Keratinocyte (primary cell): ENCODE measurements at regions not wholly inside any gene's neighbourhood (a gene's known extent, or its start where the extent isn't known, plus 50 kb on each side); places are given as distances from the start of the nearest gene placed in this dataset.

Experiments used
- DNase-seq: peaks from one replicate; pipeline ENCODE4 v3.0.0-alpha.2; 2011; ENCODE audit warnings: low read depth, missing footprints, low spot score
- FAIRE-seq: peaks from 2 replicates; lab custom pipeline; 2011; peaks lifted over from hg19 to GRCh38; lab: Jason Lieb, UNC
- H2AFZ ChIP-seq: 2 replicates; pipeline ENCODE4 v1.6.0; 2012; ENCODE audit warnings: low read length, control low read depth, inconsistent platforms; ENCODE audit not compliant: control insufficient read depth
- H3K27ac ChIP-seq: 2 replicates; pipeline ENCODE4 v1.5.1; 2011; ENCODE audit warnings: low read length; ENCODE audit not compliant: control insufficient read depth, insufficient read depth
- H3K27me3 ChIP-seq: 3 replicates; pipeline ENCODE4 v1.6.0; 2011; ENCODE audit warnings: low read length; ENCODE audit not compliant: control insufficient read depth, insufficient read depth; ENCODE audit errors: extremely low read depth
- H3K36me3 ChIP-seq, 2 experiments: 2 replicates in 1 of 2; 3 replicates in 1 of 2; pipeline ENCODE4 v1.5.1; 2011; ENCODE audit warnings: low read length in 2 of 2, mild to moderate bottlenecking in 1 of 2; ENCODE audit not compliant: control insufficient read depth in 2 of 2, insufficient read depth in 2 of 2; ENCODE audit errors: extremely low read depth in 1 of 2
- H3K4me1 ChIP-seq: 3 replicates; pipeline ENCODE4 v1.5.1; 2011; ENCODE audit warnings: low read length; ENCODE audit not compliant: control insufficient read depth, insufficient read depth; ENCODE audit errors: extremely low read depth
- H3K4me2 ChIP-seq: 3 replicates; pipeline ENCODE4 v1.6.0; 2011; ENCODE audit warnings: low read depth, low read length; ENCODE audit not compliant: control insufficient read depth, insufficient read depth; ENCODE audit errors: extremely low read depth
- H3K4me3 ChIP-seq, 3 experiments: fragments of 200-600 bp in 1 of 3; sonication (generic) in 1 of 3; 2 replicates in 2 of 3; 3 replicates in 1 of 3; pipeline ENCODE4 v1.5.1; 2011 to 2016; ENCODE audit warnings: low read length in 3 of 3, mild to moderate bottlenecking in 3 of 3, control low read depth in 2 of 3, inconsistent platforms in 1 of 3, low read depth in 1 of 3, mixed read lengths in 1 of 3, mixed run types in 1 of 3, moderate library complexity in 1 of 3; ENCODE audit not compliant: control insufficient read depth in 2 of 3, insufficient read depth in 2 of 3; ENCODE audit errors: extremely low read depth in 1 of 3
- H3K79me2 ChIP-seq: 2 replicates; pipeline ENCODE4 v1.6.0; 2012; ENCODE audit warnings: low read length; ENCODE audit not compliant: control insufficient read depth, insufficient read depth
- H3K9ac ChIP-seq: 3 replicates; pipeline ENCODE4 v1.6.0; 2011; ENCODE audit warnings: low read length; ENCODE audit not compliant: control insufficient read depth, insufficient read depth; ENCODE audit errors: extremely low read depth
- H3K9me1 ChIP-seq: 3 replicates; pipeline ENCODE4 v1.6.0; 2011; ENCODE audit warnings: low read length; ENCODE audit not compliant: control insufficient read depth, insufficient read depth; ENCODE audit errors: extremely low read depth
- H3K9me3 ChIP-seq: 2 replicates; pipeline ENCODE4 v1.5.1; 2012; ENCODE audit warnings: low read depth, low read length; ENCODE audit not compliant: control insufficient read depth
- H4K20me1 ChIP-seq: 3 replicates; pipeline ENCODE4 v1.6.0; 2011; ENCODE audit warnings: low read length; ENCODE audit not compliant: control insufficient read depth, insufficient read depth; ENCODE audit errors: extremely low read depth
- CTCF ChIP-seq, 3 experiments: IDR thresholded peaks in 1 of 3; conservative IDR thresholded peaks in 1 of 3; optimal IDR thresholded peaks in 1 of 3; 2 replicates in 2 of 3; 3 replicates in 1 of 3; pipeline versions ENCODE3 to v1.5.1; 2011; ENCODE audit warnings: low read length in 3 of 3, mild to moderate bottlenecking in 3 of 3, moderate library complexity in 2 of 3, control low read depth in 1 of 3, inconsistent platforms in 1 of 3; ENCODE audit not compliant: insufficient read depth in 2 of 3; ENCODE audit errors: extremely low read depth in 1 of 3
- EZH2 ChIP-seq: IDR thresholded peaks from one replicate; pipeline ENCODE4 v1.6.1; 2012; ENCODE audit warnings: inconsistent platforms, mild to moderate bottlenecking, low read length, moderate library complexity
- dilution Hi-C: fragments of 300-500 bp; cut with MboI; formaldehyde crosslinking; loops from one replicate; pipeline ENCODE4 v1.7.0; 2020; ENCODE audit warnings: low sequenced_read_pairs; ENCODE audit not compliant: extremely low pct_ligation_motif_present

- Histone ChIP-seq H3K9me1 (no peaks in the 10 kb centered on the region), H3K4me1 (no peaks in the 10 kb centered on the region), H3K27me3 (no peaks in the 10 kb centered on the region), H3K9me3 (no peaks in the 10 kb centered on the region), H2AFZ (no peak overlapping the region), H4K20me1 (no peaks in the 10 kb centered on the region), H3K4me3 (no peak overlapping the region), H3K9ac (no peak overlapping the region), H3K36me3 (no peaks in the 10 kb centered on the region), H3K27ac (no peak overlapping the region), H3K4me2 (no peak overlapping the region), H3K79me2 (no peaks in the 10 kb centered on the region)
- dilution Hi-C loops: no loop called here
- DNase-seq (no peak), FAIRE-seq (no peak)
- TF ChIP-seq EZH2 (no peak), CTCF (optimal IDR thresholded peaks at IDR 0.05 in 1 of 3, IDR thresholded peaks at IDR 0.05 in 1 of 3, conservative IDR thresholded peaks at IDR 0.05 in 1 of 3; ENCODE audit: extremely low read depth in 1 of 3, insufficient read depth in 2 of 3, low read length in 3 of 3) (no peak)
These were observed 210.3 kb upstream of the ONECUT1 start for GRCh38 chr15:53000409-53000808.

DNA sequence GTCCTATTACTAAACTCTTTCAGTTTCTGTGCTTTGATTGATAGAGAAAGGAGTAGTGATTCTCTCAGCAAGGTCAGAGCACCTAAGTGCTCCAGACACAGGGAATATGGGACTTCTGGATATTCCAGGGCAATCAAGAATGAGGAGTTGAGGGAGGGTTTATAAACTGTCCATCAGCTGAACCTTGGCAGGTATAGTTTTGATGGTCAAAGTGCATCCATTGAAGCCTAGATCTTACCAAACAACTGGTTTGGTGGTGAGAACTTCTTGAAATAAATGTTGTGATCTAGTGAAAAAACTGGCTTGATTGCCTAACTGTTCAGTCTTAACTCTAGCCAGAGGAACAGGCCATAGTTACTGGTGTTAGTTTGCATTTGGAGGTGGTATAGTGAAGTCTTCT lies 207.0 kb upstream of the ONECUT1 start:
- Histone ChIP-seq H3K9ac (no peak overlapping the region), H3K36me3 (no peaks in the 10 kb centered on the region), H4K20me1 (no peaks in the 10 kb centered on the region), H3K4me1 (no peaks in the 10 kb centered on the region), H3K79me2 (no peaks in the 10 kb centered on the region), H3K27me3 (no peaks in the 10 kb centered on the region), H3K4me3 (no peak overlapping the region), H3K27ac (no peak overlapping the region), H2AFZ (no peak overlapping the region), H3K9me3 (no peaks in the 10 kb centered on the region), H3K9me1 (no peaks in the 10 kb centered on the region), H3K4me2 (no peak overlapping the region)
- no peak for TF ChIP-seq CTCF (optimal IDR thresholded peaks at IDR 0.05 in 1 of 3, IDR thresholded peaks at IDR 0.05 in 1 of 3, conservative IDR thresholded peaks at IDR 0.05 in 1 of 3; ENCODE audit: extremely low read depth in 1 of 3, insufficient read depth in 2 of 3, low read length in 3 of 3)
- TF ChIP-seq EZH2: no peak
- dilution Hi-C loops: no loop called here
- DNase-seq (no peak), FAIRE-seq (no peak)
